Activated CD8-positive, alpha-beta memory T cell treated with anti-CD3 and anti-CD28 coated beads, Interleukin-2, amount 50 U/mL, for 1 hour (primary cell): ENCODE measurements at regions not wholly inside any gene's neighbourhood (a gene's known extent, or its start where the extent isn't known, plus 50 kb on each side); places are given as distances from the start of the nearest gene placed in this dataset.
"Not testable (repeated sequence)": the region's sequence is repeated elsewhere in the genome, so short reads cannot be mapped to it uniquely, and the experiment has no call there.

Experiments
- DNase-seq: peaks from one replicate; pipeline ENCODE4 v3.0.0-alpha.2; 2020; ENCODE audit errors: extremely low read depth

DNA sequence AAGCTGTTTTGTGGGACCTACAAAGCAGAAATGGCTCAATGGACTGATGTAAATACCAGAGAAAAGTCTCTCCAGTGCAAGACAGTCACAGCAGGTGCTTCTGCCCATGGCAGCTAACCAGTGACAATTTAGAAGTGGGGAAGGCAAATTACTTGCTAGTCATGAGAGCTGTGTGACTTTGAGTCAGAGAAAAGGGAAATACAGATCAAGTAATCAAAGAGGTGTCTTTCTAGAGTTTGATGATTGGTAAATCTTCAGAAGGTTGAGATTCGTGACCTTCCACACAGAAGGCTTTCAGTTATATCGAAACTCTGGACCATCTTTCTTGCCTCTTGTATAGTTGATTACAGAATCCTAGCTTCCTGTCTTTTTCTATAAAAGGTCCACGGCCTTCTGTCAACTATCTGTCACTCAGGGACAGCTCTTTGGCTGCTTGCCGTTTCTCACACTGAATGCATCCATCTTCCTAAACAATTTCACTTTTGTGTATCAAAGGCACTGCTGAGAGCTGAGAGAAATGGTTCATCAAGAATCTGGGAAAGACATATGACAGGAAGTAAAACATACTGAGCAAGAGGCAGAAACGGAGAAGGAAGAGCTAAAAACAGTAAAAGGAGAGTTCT, 993.9 kb upstream of the ACO1 start:
- DNase-seq = no peak

DNA sequence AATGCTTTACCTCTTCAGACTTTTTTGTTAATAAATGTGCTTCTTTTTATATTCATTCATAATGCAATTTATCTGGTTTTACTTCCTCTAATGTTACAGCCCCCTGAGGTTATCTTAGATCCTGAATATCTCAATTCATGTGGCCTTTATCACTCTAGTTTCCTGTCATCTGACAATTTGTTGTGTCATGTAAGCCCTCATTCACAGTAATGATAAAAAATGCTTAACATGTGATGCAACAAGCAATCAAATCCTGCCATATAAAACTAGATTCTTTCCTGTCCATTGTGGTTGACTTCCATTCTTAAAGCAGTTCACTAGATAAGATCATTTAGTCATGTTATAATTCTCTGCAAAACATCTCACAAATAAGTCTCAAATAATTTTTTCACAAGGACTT, 991.2 kb upstream of the ACO1 start:
- no peak for DNase-seq

GRCh38 chr9:31394015-31394473, 990.4 kb upstream of the ACO1 start:
- DNase-seq = no peak

GRCh38 chr9:31412081-31412480, 972.4 kb upstream of the ACO1 start:
- no peak for DNase-seq

DNA sequence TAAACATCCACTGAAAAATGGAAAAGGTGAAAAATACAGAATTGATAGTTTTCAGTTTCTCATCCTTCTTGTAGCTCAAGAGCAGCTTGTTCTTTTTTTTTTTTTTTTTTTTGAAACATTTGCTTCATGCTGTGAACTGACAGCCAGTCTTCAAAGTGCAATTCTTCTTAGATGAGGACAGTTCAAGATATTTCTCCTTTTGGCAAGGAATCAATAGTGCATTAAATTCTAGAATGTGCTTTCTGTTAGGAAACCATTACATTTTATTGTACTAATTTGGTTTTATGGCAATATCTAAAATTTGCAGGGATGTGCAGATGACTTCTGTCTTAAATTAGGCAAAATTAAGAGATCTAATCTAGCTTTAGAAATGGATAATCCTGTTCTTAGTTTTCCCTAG, 969.3 kb upstream of the ACO1 start:
- no peak for DNase-seq

GRCh38 chr9:31418419-31418818, 966.0 kb upstream of the ACO1 start:
- no peak for DNase-seq

DNA sequence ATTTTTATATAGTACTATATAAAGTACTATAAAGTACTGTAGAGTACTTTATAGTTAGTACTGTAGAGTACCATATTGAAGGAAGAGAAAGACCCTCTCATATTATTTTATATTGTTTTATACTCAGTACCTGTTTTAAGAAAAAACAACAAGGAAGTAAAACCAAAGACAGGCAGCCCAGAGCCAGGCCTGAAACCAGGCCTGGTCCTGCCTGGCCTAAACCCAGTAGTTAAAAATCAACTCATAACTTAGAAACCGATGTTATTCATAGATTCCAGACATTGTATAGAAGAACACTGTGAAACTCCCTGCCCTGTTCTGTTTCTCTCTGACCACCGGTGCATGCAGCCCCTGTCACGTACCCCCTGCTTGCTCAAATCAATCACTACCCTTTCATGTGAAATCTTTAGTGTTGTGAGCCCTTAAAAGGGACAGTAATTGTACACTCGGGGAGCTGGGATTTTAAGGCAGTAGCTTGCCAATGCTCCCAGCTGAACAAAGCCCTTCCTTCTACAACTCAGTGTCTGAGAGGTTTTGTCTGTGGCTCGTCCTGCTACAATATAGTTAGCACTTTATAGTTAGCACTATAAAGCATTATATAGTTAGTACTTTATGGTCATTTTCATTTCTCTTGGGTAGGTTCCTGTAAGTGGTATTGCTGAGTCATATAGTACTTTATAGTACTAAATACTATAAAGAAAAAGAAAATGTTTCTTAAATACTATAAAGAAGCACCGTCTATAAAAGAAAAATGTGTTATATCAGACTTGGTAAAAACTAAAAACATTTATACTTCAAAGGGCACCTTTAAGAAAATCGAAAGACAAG, 940.6 kb upstream of the ACO1 start:
- not testable (repeated sequence) for DNase-seq

DNA sequence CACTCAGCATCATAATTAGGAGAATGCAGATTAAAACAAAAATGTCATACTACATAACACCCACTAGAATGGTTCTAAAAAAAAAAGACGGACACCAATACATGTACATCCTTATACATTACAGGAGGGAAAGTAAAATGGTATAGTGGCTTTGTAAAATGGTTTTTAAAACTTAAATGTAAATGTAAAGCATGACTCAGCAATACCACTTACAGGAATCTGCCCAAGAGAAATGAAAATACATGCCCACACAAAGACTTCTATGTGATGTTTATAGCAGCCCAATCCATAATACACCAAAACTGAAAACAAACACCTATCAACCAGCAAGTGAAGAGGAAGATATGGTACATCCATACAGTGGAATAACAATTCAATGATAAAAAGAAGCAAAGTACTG, 939.1 kb upstream of the ACO1 start:
- no peak for DNase-seq

DNA sequence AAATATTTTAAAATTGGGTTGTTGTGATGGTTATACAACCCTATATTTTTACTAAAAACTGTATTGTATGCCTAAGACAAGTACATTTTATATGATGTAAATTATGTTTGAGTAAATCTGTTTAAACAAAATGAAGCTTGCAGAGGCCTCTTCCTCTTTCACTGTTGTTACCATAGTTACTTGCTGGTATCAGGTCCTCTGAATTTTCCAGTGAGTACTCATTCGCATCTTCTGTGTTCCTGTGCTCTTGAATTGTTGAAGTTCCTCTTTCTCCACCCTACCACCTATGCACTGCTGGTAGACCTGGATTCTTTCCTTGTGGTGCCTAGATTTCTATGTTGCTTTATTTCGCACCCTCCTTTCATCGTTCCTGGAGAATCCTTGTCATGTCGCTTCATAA, 938.5 kb upstream of the ACO1 start:
- no peak for DNase-seq

DNA sequence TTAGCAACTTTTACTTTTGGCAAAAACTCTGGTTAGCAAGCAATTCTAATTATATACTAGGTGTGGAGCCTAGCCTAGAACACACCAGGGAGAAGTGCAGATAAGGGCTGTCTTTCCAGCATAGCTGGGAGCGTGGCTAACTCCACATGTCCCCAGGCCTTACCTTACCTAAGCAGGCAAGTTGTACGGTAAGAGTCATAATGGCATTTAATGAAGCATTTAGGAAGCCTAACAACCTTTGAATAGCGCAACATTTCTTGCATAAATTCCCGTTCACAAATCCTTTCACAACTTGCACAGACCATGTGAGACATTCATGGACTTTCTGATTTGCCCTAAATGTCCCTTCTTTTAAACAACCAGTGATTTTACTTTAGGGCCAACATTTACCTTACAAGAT, 917.4 kb upstream of the ACO1 start:
- no peak for DNase-seq

GRCh38 chr9:31470051-31470450, 914.4 kb upstream of the ACO1 start:
- no peak for DNase-seq

GRCh38 chr9:31471010-31471409, 913.4 kb upstream of the ACO1 start:
- no peak for DNase-seq

- DNase-seq = no peak
Measured at GRCh38 chr9:31486630-31487029, 897.8 kb upstream of the ACO1 start.

GRCh38 chr9:31490551-31491106, 893.8 kb upstream of the ACO1 start:
- DNase-seq = no peak

DNA sequence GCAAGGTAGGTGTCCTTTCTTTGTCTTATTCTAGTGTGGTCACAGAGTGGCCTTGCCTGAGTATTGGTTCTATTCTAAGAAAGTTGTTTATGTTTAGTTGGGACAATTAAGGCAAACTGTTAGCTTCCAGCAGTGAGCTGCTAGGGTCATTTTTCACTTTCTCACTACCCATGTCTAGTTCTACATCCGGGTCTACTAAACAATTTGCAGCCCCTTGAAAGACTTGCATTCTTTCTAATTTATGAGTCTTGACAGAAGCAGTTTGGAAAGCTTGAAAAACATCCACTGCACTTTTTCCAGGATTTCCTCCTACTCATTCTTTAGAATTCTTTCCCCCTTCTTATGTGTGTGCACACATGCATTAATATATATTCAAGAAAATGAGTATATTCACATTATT, 892.2 kb upstream of the ACO1 start:
- DNase-seq = no peak

DNA sequence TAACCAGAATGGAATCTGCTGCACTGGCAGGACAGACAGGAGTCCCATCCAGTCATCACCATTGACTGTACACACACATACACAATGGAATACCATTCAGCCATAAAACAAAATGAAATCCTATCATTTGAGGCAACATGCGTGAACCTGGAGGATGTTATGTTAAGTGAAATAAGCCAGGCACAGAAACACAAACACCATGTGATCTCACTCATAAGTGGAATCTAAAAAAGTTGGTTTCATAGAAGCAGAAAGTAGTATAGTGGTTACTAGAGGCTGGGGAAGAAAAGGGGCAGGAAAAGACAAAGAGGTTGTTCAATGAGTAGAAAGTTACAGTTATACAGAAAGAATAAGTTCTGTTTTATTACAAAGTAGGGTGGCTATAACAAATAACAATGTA, 884.0 kb upstream of the ACO1 start:
- no peak for DNase-seq

- DNase-seq = no peak
Measured at GRCh38 chr9:31519011-31519410, 865.4 kb upstream of the ACO1 start.

- no peak for DNase-seq
Measured at GRCh38 chr9:31519424-31519823, 865.0 kb upstream of the ACO1 start.

- DNase-seq = no peak
Measured at GRCh38 chr9:31519826-31520225, 864.6 kb upstream of the ACO1 start.

- no peak for DNase-seq
Measured at GRCh38 chr9:31520301-31521085, 864.0 kb upstream of the ACO1 start.

DNA sequence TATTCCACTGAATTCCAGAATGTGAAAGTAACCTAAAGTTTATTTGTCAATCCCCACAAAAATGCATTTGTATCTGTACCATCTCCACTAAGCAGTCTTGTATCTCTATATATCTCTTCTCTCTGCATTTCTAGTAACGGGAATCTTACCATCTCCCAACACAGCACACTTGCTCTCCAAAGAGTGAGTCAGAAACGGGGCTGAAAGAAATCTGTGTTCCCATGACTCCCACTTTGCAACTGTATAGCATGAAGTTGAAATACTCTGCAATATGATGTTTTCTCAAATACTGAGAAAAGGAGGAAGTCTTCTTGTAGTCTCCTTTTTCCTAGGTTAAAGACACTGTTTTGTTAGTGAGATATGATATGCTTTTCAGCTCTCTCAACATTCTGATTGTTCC, 848.8 kb upstream of the ACO1 start:
- DNase-seq = no peak

DNA sequence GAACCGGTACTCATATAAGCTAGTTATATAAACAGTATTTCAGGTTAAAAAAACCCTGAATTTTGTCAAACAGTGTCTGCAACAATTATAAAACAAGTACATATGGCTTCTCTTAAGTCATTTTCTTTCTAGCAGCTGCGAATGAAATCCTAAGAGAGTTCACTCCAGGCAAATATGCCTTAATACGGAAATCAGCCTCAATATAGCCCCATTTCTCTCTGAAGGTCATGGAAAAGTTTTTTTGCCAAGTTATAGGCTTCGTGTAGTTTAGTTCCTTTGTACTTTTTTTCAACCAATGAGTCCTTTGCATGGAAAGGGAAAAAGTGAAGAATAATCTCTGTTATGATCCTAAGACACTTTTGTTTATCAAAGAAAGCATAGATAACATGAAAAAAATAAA, 848.0 kb upstream of the ACO1 start:
- DNase-seq = no peak
